NCI-H1092 treated with DMSO at 0.1 percent for 48 hours (cell line): ENCODE measurements at regions not wholly inside any gene's neighbourhood (a gene's known extent, or its start where the extent isn't known, plus 50 kb on each side); places are given as distances from the start of the nearest gene placed in this dataset.
"Not testable (repeated sequence)": the region's sequence is repeated elsewhere in the genome, so short reads cannot be mapped to it uniquely, and the experiment has no call there.

Experiments
- DNase-seq: peaks from one replicate; lab custom pipeline; 2025; lab: John Stamatoyannopoulos, UW

GRCh38 chr4:160485071-160485687 is 1382.3 kb downstream of the RAPGEF2 start:
- no peak for DNase-seq

- DNase-seq = no peak
These were observed 1389.3 kb downstream of the RAPGEF2 start for GRCh38 chr4:160492181-160492580.

DNA sequence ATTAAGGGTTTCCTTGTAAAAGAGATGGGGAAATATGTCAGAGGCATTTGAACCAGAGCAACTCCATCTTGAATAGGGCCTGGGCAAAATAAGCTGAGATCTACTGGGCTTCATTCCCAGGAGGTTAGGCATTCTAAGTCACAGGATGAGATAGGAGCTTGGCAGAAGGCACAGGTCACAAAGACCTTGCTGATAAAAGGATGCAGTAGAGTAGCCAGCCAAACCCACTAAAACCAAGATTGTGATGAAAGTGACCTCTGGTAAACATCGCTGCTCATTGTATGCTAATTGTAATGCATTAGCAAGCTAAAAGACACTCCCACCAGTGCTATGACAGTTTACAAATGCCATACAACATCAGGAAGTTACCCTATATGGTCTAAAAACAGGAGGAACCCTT is 1390.3 kb downstream of the RAPGEF2 start:
- no peak for DNase-seq

GRCh38 chr4:160495356-160495755 is 1392.5 kb downstream of the RAPGEF2 start:
- no peak for DNase-seq

GRCh38 chr4:160498211-160498610 is 1395.3 kb downstream of the RAPGEF2 start:
- DNase-seq = no peak

DNA sequence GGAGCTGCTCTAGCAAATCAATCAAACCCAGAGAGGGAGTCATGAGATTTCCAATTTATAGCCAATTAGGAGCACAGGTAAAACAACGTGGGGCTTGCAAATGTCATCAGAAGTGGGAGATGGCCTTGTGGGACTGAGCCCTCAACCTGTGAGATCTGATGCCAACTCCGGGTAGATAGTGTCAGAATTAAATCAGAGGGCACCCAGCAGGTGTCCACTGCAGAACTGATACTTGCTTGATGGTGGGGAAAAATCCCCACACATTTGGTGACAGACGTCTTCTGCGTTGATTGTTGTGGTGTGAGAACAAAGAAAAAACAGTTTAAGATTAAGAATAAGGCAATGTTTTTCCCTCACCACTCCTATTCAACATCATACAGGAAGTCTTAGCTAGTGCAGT is 1402.8 kb downstream of the RAPGEF2 start:
- no peak for DNase-seq

GRCh38 chr4:160510928-160511327 is 1408.0 kb downstream of the RAPGEF2 start:
- DNase-seq = no peak

- DNase-seq = no peak
These were observed 1411.2 kb downstream of the RAPGEF2 start for GRCh38 chr4:160514126-160514525.

GRCh38 chr4:160523231-160523630 is 1420.4 kb downstream of the RAPGEF2 start:
- DNase-seq = no peak

GRCh38 chr4:160537681-160538080 is 1434.8 kb downstream of the RAPGEF2 start:
- DNase-seq = no peak

GRCh38 chr4:160546201-160546600 is 1443.3 kb downstream of the RAPGEF2 start:
- no peak for DNase-seq

GRCh38 chr4:160549951-160550519 is 1447.2 kb downstream of the RAPGEF2 start:
- DNase-seq = not testable (repeated sequence)

GRCh38 chr4:160562661-160563060 is 1459.8 kb downstream of the RAPGEF2 start:
- no peak for DNase-seq

GRCh38 chr4:160563552-160564282 is 1460.8 kb downstream of the RAPGEF2 start:
- DNase-seq = no peak

DNA sequence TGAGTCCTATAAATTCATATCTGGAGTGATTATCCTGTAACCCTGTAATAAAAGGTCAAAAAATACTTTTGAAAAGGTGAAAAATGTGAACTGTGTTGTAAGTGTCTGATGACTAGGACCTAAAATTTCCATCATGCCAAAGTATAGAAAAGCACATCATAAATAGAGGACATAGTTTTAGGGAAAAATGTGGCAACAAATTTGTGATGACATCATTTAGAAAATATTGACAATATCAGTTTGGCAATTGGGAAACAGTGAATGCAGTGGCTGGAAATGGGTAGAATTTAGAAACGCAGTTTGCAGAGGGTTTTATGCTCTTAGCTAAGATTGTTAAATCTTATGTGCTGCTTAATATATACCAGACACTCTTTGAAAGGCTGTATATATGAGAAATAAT is 1464.8 kb downstream of the RAPGEF2 start:
- no peak for DNase-seq

GRCh38 chr4:160570271-160570670 is 1467.4 kb downstream of the RAPGEF2 start:
- DNase-seq = no peak

DNA sequence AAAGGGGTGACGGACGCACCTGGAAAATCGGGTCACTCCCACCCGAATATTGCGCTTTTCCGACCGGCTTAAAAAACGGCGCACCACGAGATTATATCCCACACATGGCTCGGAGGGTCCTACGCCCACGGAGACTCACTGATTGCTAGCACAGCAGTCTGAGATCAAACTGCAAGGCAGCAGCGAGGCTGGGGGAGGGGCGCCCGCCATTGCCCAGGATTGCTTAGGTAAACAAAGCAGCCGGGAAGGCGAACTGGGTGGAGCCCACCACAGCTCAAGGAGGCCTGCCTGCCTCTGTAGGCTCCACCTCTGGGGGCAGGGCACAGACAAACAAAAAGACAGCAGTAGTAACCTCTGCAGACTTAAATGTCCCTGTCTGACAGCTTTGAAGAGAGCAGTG is 1471.4 kb downstream of the RAPGEF2 start:
- DNase-seq = not testable (repeated sequence)

DNA sequence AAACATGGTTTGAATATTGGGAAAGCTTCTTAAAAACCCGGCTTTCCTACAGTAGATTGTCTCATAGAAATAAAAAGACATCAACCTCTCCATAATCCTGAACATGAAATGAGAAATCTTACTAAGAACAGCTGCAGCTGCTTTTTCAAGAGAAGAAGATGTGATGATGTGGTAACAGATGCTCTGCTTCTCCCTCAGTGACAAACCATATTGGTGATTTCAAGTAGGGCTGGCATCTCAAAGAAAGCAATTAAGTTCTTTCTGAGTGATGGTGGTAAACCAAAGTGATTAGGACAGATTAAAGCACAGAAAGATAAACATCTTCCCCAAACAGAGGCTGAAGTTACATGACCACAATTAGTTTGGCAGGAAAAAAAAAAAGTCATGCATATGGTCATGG is 1477.7 kb downstream of the RAPGEF2 start:
- DNase-seq = no peak

- no peak for DNase-seq
These were observed 1489.4 kb downstream of the RAPGEF2 start for GRCh38 chr4:160592258-160592657.

- DNase-seq = no peak
These were observed 1492.8 kb downstream of the RAPGEF2 start for GRCh38 chr4:160595646-160596045.

- DNase-seq = no peak
These were observed 1501.7 kb downstream of the RAPGEF2 start for GRCh38 chr4:160604541-160604940.

- DNase-seq = no peak
These were observed 1508.3 kb downstream of the RAPGEF2 start for GRCh38 chr4:160611181-160611580.

- no peak for DNase-seq
These were observed 1528.2 kb downstream of the RAPGEF2 start for GRCh38 chr4:160631044-160631443.
